B cell (primary cell): ENCODE measurements at regions not wholly inside any gene's neighbourhood (a gene's known extent, or its start where the extent isn't known, plus 50 kb on each side); places are given as distances from the start of the nearest gene placed in this dataset.
"Not testable (repeated sequence)": the region's sequence is repeated elsewhere in the genome, so short reads cannot be mapped to it uniquely, and the experiment has no call there.

Source experiments
- ATAC-seq: fragments of 200-7000 bp; cut with Tn5 transposase; one replicate; pipeline ENCODE4 v1.10.0; 2021; ENCODE audit warnings: low read depth, mild to moderate bottlenecking, moderate number of reproducible peaks, moderate library complexity
- CTCF ChIA-PET: fragments of 350-600 bp; sonication (Branson Sonifier 250); formaldehyde crosslinking; loops from one replicate; lab custom pipeline; 2021; ENCODE audit warnings: antibody characterized with exemption, inconsistent platforms; lab: Charles Lee
- POLR2A ChIA-PET: fragments of 350-600 bp; sonication (Branson Sonifier 250); formaldehyde crosslinking; loops from one replicate; lab custom pipeline; 2021; ENCODE audit warnings: antibody characterized with exemption; lab: Charles Lee
- DNase-seq: peaks from one replicate; pipeline ENCODE4 v3.0.0; 2013
- H2AFZ ChIP-seq: 2 replicates; pipeline ENCODE4 v1.6.1; 2012; ENCODE audit warnings: mild to moderate bottlenecking, low read depth, low read length; ENCODE audit not compliant: insufficient read depth, poor library complexity, severe bottlenecking
- H3K27ac ChIP-seq, 2 donors: 1 replicate in 1 of 2; 2 replicates in 1 of 2; pipeline ENCODE4 v1.5.1; 2012 to 2013; ENCODE audit warnings: low read length in 2 of 2, mild to moderate bottlenecking in 2 of 2, moderate library complexity in 1 of 2
- H3K27me3 ChIP-seq, 4 experiments: fragments of 200-600 bp in 1 of 4; sonication (generic) in 1 of 4; replicated peaks in 1 of 4; 1 replicate in 2 of 4; 2 replicates in 2 of 4; pipeline versions ENCODE4 v1.6.1 to v1.7.0; 2013 to 2016; ENCODE audit warnings: low read length in 3 of 4, mild to moderate bottlenecking in 2 of 4, mixed read lengths in 1 of 4, moderate library complexity in 1 of 4; ENCODE audit not compliant: insufficient read depth in 4 of 4, control insufficient read depth in 3 of 4; ENCODE audit errors: control extremely low read depth in 1 of 4
- H3K36me3 ChIP-seq, 2 experiments: replicated peaks in 1 of 2; 1 replicate in 1 of 2; 2 replicates in 1 of 2; pipeline versions ENCODE4 v1.6.1 to v1.7.1; 2013; ENCODE audit warnings: low read length in 1 of 2; ENCODE audit not compliant: insufficient read depth in 2 of 2, control insufficient read depth in 1 of 2; ENCODE audit errors: control extremely low read depth in 1 of 2, extremely low read depth in 1 of 2
- H3K4me1 ChIP-seq, 2 donors: fragments of 200-600 bp in 1 of 2; sonication (generic) in 1 of 2; 1 replicate in 1 of 2; 2 replicates in 1 of 2; pipeline versions ENCODE4 v1.5.1 to v1.6.1; 2013 to 2017; ENCODE audit warnings: low read length in 2 of 2; ENCODE audit not compliant: control insufficient read depth in 2 of 2, insufficient read depth in 2 of 2
- H3K4me2 ChIP-seq: replicated peaks from 2 replicates; pipeline ENCODE3; 2012; ENCODE audit warnings: mild to moderate bottlenecking, low read depth, low read length; ENCODE audit not compliant: poor library complexity, severe bottlenecking
- H3K4me3 ChIP-seq, 5 experiments: fragments of 200-600 bp in 1 of 5; sonication (generic) in 1 of 5; 1 replicate in 3 of 5; 2 replicates in 2 of 5; pipeline versions ENCODE4 v1.5.1 to v1.7.0; 2011 to 2016; ENCODE audit warnings: low read length in 4 of 5, mild to moderate bottlenecking in 4 of 5, low read depth in 2 of 5, control low read depth in 1 of 5, moderate library complexity in 1 of 5; ENCODE audit not compliant: insufficient read depth in 1 of 5; ENCODE audit errors: control extremely low read depth in 1 of 5, extremely low read depth in 1 of 5
- H3K79me2 ChIP-seq: fragments of 200-600 bp; sonication (generic); one replicate; pipeline ENCODE4 v1.6.0; 2016; ENCODE audit warnings: low read length; ENCODE audit not compliant: control insufficient read depth, insufficient read depth
- H3K9ac ChIP-seq: fragments of 200-600 bp; sonication (generic); 2 replicates; pipeline ENCODE4 v1.6.1; 2017; ENCODE audit warnings: mild to moderate bottlenecking, low read length, moderate library complexity
- H3K9me3 ChIP-seq, 3 donors: one replicate each; pipeline versions ENCODE4 v1.6.1 to v1.7.1; 2013; ENCODE audit warnings: low read length in 2 of 3; ENCODE audit not compliant: control insufficient read depth in 2 of 3, insufficient read depth in 1 of 3; ENCODE audit errors: control extremely low read depth in 1 of 3
- H4K20me1 ChIP-seq: 2 replicates; pipeline ENCODE4 v1.6.0; 2012; ENCODE audit warnings: mild to moderate bottlenecking, low read length; ENCODE audit not compliant: insufficient read depth, control insufficient read depth, poor library complexity, severe bottlenecking
- H3K27ac Mint-ChIP-seq: one replicate; pipeline ENCODE4 v1.8.0; 2021; ENCODE audit warnings: mixed read lengths
- H3K27me3 Mint-ChIP-seq: one replicate; pipeline ENCODE4 v1.8.0; 2021; ENCODE audit warnings: mixed read lengths
- H3K4me1 Mint-ChIP-seq: one replicate; pipeline ENCODE4 v1.8.0; 2021; ENCODE audit warnings: mixed read lengths
- H3K4me3 Mint-ChIP-seq: one replicate; pipeline ENCODE4 v1.8.0; 2021; ENCODE audit warnings: mixed read lengths
- H3K9me3 Mint-ChIP-seq: one replicate; pipeline ENCODE4 v1.8.0; 2022; ENCODE audit warnings: mixed read lengths; ENCODE audit not compliant: insufficient read depth
- CTCF ChIP-seq: fragments of 200-600 bp; IDR thresholded peaks from one replicate; pipeline ENCODE4 v1.8.0; 2022; ENCODE audit warnings: antibody characterized with exemption, mild to moderate bottlenecking
- EZH2 ChIP-seq: IDR thresholded peaks from 2 replicates; pipeline ENCODE4 v1.6.1; 2012; ENCODE audit warnings: borderline replicate concordance, low read depth, mild to moderate bottlenecking, moderate library complexity, low read length; ENCODE audit not compliant: insufficient read depth, poor library complexity, severe bottlenecking
- WGBS: methylation state at CpG from one replicate; pipeline ENCODE4 v1.1.5; 2013; ENCODE audit warnings: missing lambda C conversion rate; ENCODE audit not compliant: insufficient coverage; 5-methylcytosine and 5-hydroxymethylcytosine counted together
- intact Hi-C: fragments of 100-400 bp; cut with micrococcal nuclease; formaldehyde crosslinking; loops from one replicate; pipeline ENCODE4 v1.10.0; 2022

GRCh38 chr1:147050654-147051053 lies 112.5 kb downstream of the NBPF12 start:
- TF ChIP-seq EZH2, result no peak
- no peak for TF ChIP-seq CTCF
- no peak overlapping the region for H3K27ac Mint-ChIP-seq
- Histone ChIP-seq H3K4me3 (no peak overlapping the region), H4K20me1 (no peaks in the 10 kb centered on the region), H3K9me3 (peaks cover 0 to 3% (median 0%) of the 10 kb centered on the region in 3 donors), H2AFZ (no peak overlapping the region), H3K9ac (no peak overlapping the region), H3K4me2 (no peak overlapping the region), H3K4me1 (peaks cover 44 to 47% of the 10 kb centered on the region in 2 donors), H3K79me2 (no peaks in the 10 kb centered on the region), H3K27ac (no peak overlapping the region), H3K27me3 (no peaks in the 10 kb centered on the region), H3K36me3 (no peaks in the 10 kb centered on the region)
- DNase-seq (no peak), ATAC-seq (no peak)
- H3K27me3 Mint-ChIP-seq, result no peaks in the 10 kb centered on the region
- H3K4me1 Mint-ChIP-seq, result peaks cover 59% of the 10 kb centered on the region
- WGBS, result 98% methylated on average over 24 of the region's 31 CpGs
- H3K9me3 Mint-ChIP-seq, result no peaks in the 10 kb centered on the region
- no peak overlapping the region for H3K4me3 Mint-ChIP-seq
- intact Hi-C loops, result no loop called here
- CTCF ChIA-PET, result no interaction called here
- POLR2A ChIA-PET, result no interaction called here

- Mint-ChIP-seq H3K4me1 (peaks cover 67% of the 10 kb centered on the region), H3K4me3 (peak overlapping the region; percentile 84), H3K27ac (peak overlapping the region; percentile 94)
- ATAC-seq, result peak; percentile 54
- H2AFZ ChIP-seq, result peak overlapping the region; percentile 28
- intact Hi-C loops, result loop anchor here (5.0 kb wide), 1 partner anchor 35 kb away; no protein-coding TSS in a partner anchor
- H3K27me3 ChIP-seq, H3K9me3 Mint-ChIP-seq, H4K20me1 ChIP-seq, H3K79me2 ChIP-seq, DNase-seq, H3K9me3 ChIP-seq, H3K27me3 Mint-ChIP-seq, CTCF ChIA-PET, H3K36me3 ChIP-seq: not testable (repeated sequence)
- no CpG with 5 or more reads among the region's 4 CpGs for WGBS
- H3K4me3 ChIP-seq, result peak overlapping the region in 1 of 5 experiments; percentile 15
- POLR2A ChIA-PET, result interaction anchor here (0.7 kb wide), 1 partner anchor 626 kb away, joined by 3 read pairs; no protein-coding TSS in a partner anchor
- peaks cover 51 to 52% of the 10 kb centered on the region in 2 donors for H3K4me1 ChIP-seq
- H3K4me2 ChIP-seq, result peak overlapping the region; percentile 39
- H3K27ac ChIP-seq, result peak overlapping the region; percentile 55 to 70
- peak overlapping the region; percentile 23 for H3K9ac ChIP-seq
Observed at GRCh38 chr1:147046863-147047394, 108.8 kb downstream of the NBPF12 start.
